NB4 (cell line): ENCODE measurements at regions not wholly inside any gene's neighbourhood (a gene's known extent, or its start where the extent isn't known, plus 50 kb on each side); places are given as distances from the start of the nearest gene placed in this dataset.

Experiments used
- DNase-seq: peaks from one replicate; pipeline ENCODE4 v3.0.0; 2010; ENCODE audit warnings: low read depth
- H3K4me3 ChIP-seq: one replicate; pipeline ENCODE4 v1.5.1; 2011; ENCODE audit warnings: mild to moderate bottlenecking, low read depth, low read length, moderate library complexity
- CTCF ChIP-seq: IDR thresholded peaks from one replicate; pipeline ENCODE4 v1.5.1; 2012; ENCODE audit warnings: low read depth, low read length
- MAX ChIP-seq: IDR thresholded peaks from 2 replicates; pipeline ENCODE4 v1.6.1; 2011; ENCODE audit warnings: low read depth, low read length
- MYC ChIP-seq: IDR thresholded peaks from 2 replicates; pipeline ENCODE4 v1.6.1; 2011; ENCODE audit warnings: low read depth, low read length
- POLR2A ChIP-seq: IDR thresholded peaks from 2 replicates; pipeline ENCODE4 v1.6.1; 2011; ENCODE audit warnings: mild to moderate bottlenecking; ENCODE audit not compliant: insufficient read length; ENCODE audit errors: extremely low read depth

DNA sequence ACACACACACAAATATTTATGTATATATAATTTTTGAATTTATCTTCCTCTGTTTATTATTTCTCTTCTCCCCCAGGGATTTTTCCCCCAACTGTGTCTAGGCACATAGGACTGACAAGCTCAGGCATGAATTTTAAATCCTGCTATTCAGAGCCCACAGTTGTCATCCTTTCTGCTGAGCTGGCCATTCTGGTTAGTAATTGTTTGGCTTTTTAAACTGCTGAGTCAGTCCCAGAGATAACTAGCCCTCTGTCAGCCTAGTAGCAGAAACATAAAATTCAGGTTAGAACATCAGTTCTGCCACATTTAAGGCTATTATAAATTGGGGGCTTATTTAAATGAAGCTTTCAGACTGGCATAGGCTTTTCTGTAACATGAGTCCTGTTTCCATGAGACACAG, 151.7 kb upstream of the MAOA start:
- H3K4me3 ChIP-seq = no peak overlapping the region
- no peak for TF ChIP-seq MYC
- no peak for TF ChIP-seq MAX
- TF ChIP-seq POLR2A = no peak
- TF ChIP-seq CTCF = no peak
- DNase-seq = no peak

GRCh38 chrX:43505769-43506168, 150.3 kb upstream of the MAOA start:
- TF ChIP-seq CTCF = no peak
- TF ChIP-seq MAX = no peak
- TF ChIP-seq MYC = no peak
- no peak for DNase-seq
- H3K4me3 ChIP-seq = no peak overlapping the region

DNA sequence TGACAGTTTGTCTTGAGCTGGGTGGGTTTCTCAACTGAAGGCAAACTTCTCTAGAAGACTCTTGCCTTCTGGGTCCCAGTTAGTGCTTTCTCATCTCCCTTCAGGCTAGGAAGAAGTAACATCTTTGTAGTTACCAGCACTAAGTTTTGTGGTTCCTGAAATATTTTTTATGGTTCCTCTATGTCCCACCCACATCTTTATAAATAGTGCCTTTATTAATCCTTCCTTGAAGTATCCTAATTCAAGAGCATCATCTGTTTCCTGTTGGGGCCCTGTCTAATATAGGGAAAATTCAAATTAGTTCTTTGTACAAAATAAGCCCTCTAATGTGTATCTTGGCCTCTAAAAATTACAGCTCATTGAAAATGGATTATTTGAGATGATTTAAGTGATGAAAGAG, 147.4 kb upstream of the MAOA start:
- no peak overlapping the region for H3K4me3 ChIP-seq
- no peak for TF ChIP-seq CTCF
- TF ChIP-seq MYC = no peak
- no peak for TF ChIP-seq MAX
- DNase-seq = no peak

DNA sequence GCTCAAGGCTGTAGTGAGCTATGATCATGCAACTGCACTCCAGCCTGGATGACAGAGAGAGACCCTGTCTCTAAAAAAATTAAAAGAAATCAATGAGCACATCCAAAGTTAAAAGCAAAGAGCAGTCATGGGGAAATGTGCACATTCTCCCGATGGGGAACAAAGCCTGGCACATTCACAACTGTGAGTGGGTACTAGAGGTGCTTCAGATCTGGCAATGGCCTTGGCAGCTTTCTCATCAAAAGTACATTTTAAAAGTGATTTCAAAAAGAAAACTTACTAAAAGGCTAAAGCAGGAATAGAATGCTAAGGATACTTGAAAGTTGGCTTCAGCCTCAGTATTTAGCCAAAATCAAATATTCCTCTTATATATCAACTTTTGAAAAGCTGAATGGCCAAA, 145.9 kb upstream of the MAOA start:
- no peak for TF ChIP-seq POLR2A
- TF ChIP-seq MAX = no peak
- no peak for TF ChIP-seq CTCF
- TF ChIP-seq MYC = no peak
- DNase-seq = no peak
- H3K4me3 ChIP-seq = no peak overlapping the region

GRCh38 chrX:43513085-43513484, 143.0 kb upstream of the MAOA start:
- H3K4me3 ChIP-seq = no peak overlapping the region
- TF ChIP-seq CTCF (no peak), MAX (no peak), POLR2A (no peak), MYC (no peak)
- no peak for DNase-seq

DNA sequence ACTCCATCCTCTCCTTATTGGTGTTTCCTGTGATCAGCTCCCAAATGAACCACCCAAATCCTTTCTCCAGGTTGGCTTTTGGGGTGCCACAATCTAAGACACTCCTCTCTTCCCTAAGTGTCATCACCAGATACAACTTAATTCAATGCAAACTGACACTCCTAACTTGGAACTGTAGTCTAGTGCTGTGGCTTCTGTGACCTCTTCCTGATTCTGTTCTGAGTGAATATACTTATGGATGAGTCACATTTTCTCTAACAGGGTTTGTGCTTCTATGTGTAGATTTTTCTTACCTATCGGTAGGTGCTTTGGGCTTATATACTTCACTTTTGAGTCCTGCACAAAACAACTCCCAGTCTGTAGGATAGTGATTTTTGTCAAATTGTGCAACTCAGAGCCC, 141.3 kb upstream of the MAOA start:
- DNase-seq = no peak
- no peak for TF ChIP-seq MYC
- TF ChIP-seq MAX = no peak
- TF ChIP-seq CTCF = no peak
- TF ChIP-seq POLR2A = no peak
- no peak overlapping the region for H3K4me3 ChIP-seq
